ENCODE measurements at regions not wholly inside any gene's neighbourhood (a gene's known extent, or its start where the extent isn't known, plus 50 kb on each side); places are given as distances from the start of the nearest gene placed in this dataset.

- no peak for TF ChIP-seq CTCF (IDR thresholded peaks at IDR 0.05; ENCODE audit: low read depth, low read length, missing input control)
- TF ChIP-seq RAD21 (IDR thresholded peaks at IDR 0.05), result no peak
- TF ChIP-seq FOXA1 (IDR thresholded peaks at IDR 0.05), result no peak
- TF ChIP-seq REST (IDR thresholded peaks at IDR 0.05), result no peak
- no peak for TF ChIP-seq GABPA (IDR thresholded peaks at IDR 0.05 in 1 of 2, conservative IDR thresholded peaks at IDR 0.05 in 1 of 2)
- no peak for TF ChIP-seq SP1 (IDR thresholded peaks at IDR 0.05)
- TF ChIP-seq ATF3 (IDR thresholded peaks at IDR 0.05), result no peak
These were observed 75.7 kb downstream of the C18orf54 start for GRCh38 chr18:54433368-54433767.

All from liver (tissue), 3 donors.